ENCODE measurements at regions not wholly inside any gene's neighbourhood (a gene's known extent, or its start where the extent isn't known, plus 50 kb on each side); places are given as distances from the start of the nearest gene placed in this dataset.
"Not testable (repeated sequence)": the region's sequence is repeated elsewhere in the genome, so short reads cannot be mapped to it uniquely, and the experiment has no call there.

- no peak for ATAC-seq (ENCODE audit: insufficient read depth, low read depth)
- Histone ChIP-seq H3K9ac (ENCODE audit: low read depth, low read length) (no peak overlapping the region), H3K27ac (ENCODE audit: low read length) (no peak overlapping the region), H3K4me2 (ENCODE audit: insufficient read depth, low read length) (no peak overlapping the region), H3K27me3 (ENCODE audit: insufficient read depth, low read length, poor library complexity) (no peaks in the 10 kb centered on the region), H3K4me3 (ENCODE audit: low read depth in 1 of 2, low read length in 2 of 2) (no peak overlapping the region), H2AFZ (ENCODE audit: low read depth, low read length) (no peak overlapping the region), H3K36me3 (ENCODE audit: insufficient read depth, low read length) (no peaks in the 10 kb centered on the region), H3K79me2 (ENCODE audit: insufficient read depth, low read length) (no peaks in the 10 kb centered on the region), H3K9me3 (ENCODE audit: insufficient read depth, low read length, severe bottlenecking) (no peaks in the 10 kb centered on the region), H3K4me1 (ENCODE audit: insufficient read depth, low read length) (no peaks in the 10 kb centered on the region), H4K20me1 (ENCODE audit: insufficient read depth, low read length) (no peaks in the 10 kb centered on the region)
- TF ChIP-seq EZH2 (IDR thresholded peaks at IDR 0.05; ENCODE audit: borderline replicate concordance, low read depth, low read length, severe bottlenecking) (no peak), CTCF (IDR thresholded peaks at IDR 0.05; ENCODE audit: borderline replicate concordance, extremely low read depth, low read length, poor library complexity, severe bottlenecking) (no peak)
- DNase-seq, result no peak
These were observed 110.9 kb upstream of the BMPER start for GRCh38 chr7:33794419-33794818.

- H4K20me1 ChIP-seq (ENCODE audit: insufficient read depth, low read length), result no peaks in the 10 kb centered on the region
- H3K4me1 ChIP-seq (ENCODE audit: insufficient read depth, low read length), result no peaks in the 10 kb centered on the region
- H3K9me3 ChIP-seq (ENCODE audit: insufficient read depth, low read length, severe bottlenecking), result no peaks in the 10 kb centered on the region
- H3K27me3 ChIP-seq (ENCODE audit: insufficient read depth, low read length, poor library complexity), result no peaks in the 10 kb centered on the region
- no peak overlapping the region for H2AFZ ChIP-seq (ENCODE audit: low read depth, low read length)
- no peak overlapping the region for H3K4me3 ChIP-seq (ENCODE audit: low read depth in 1 of 2, low read length in 2 of 2)
- ATAC-seq (ENCODE audit: insufficient read depth, low read depth) (no peak), DNase-seq (no peak)
- H3K36me3 ChIP-seq (ENCODE audit: insufficient read depth, low read length), result no peaks in the 10 kb centered on the region
- H3K9ac ChIP-seq (ENCODE audit: low read depth, low read length), result no peak overlapping the region
- H3K27ac ChIP-seq (ENCODE audit: low read length), result no peak overlapping the region
- H3K79me2 ChIP-seq (ENCODE audit: insufficient read depth, low read length), result no peaks in the 10 kb centered on the region
- H3K4me2 ChIP-seq (ENCODE audit: insufficient read depth, low read length), result no peak overlapping the region
- TF ChIP-seq CTCF (IDR thresholded peaks at IDR 0.05; ENCODE audit: borderline replicate concordance, extremely low read depth, low read length, poor library complexity, severe bottlenecking) (no peak), EZH2 (IDR thresholded peaks at IDR 0.05; ENCODE audit: borderline replicate concordance, low read depth, low read length, severe bottlenecking) (no peak)
These were observed 110.4 kb upstream of the BMPER start for GRCh38 chr7:33794959-33795358.

GRCh38 chr7:33796538-33796937, 108.8 kb upstream of the BMPER start:
- DNase-seq (no peak), ATAC-seq (ENCODE audit: insufficient read depth, low read depth) (no peak)
- Histone ChIP-seq H3K4me3 (ENCODE audit: low read depth in 1 of 2, low read length in 2 of 2) (no peak overlapping the region), H2AFZ (ENCODE audit: low read depth, low read length) (no peak overlapping the region), H3K79me2 (ENCODE audit: insufficient read depth, low read length) (no peaks in the 10 kb centered on the region), H3K36me3 (ENCODE audit: insufficient read depth, low read length) (no peaks in the 10 kb centered on the region), H4K20me1 (ENCODE audit: insufficient read depth, low read length) (no peaks in the 10 kb centered on the region), H3K9me3 (ENCODE audit: insufficient read depth, low read length, severe bottlenecking) (no peaks in the 10 kb centered on the region), H3K9ac (ENCODE audit: low read depth, low read length) (no peak overlapping the region), H3K27me3 (ENCODE audit: insufficient read depth, low read length, poor library complexity) (no peaks in the 10 kb centered on the region), H3K4me1 (ENCODE audit: insufficient read depth, low read length) (no peaks in the 10 kb centered on the region), H3K27ac (ENCODE audit: low read length) (no peak overlapping the region), H3K4me2 (ENCODE audit: insufficient read depth, low read length) (no peak overlapping the region)
- TF ChIP-seq CTCF (IDR thresholded peaks at IDR 0.05; ENCODE audit: borderline replicate concordance, extremely low read depth, low read length, poor library complexity, severe bottlenecking) (no peak), EZH2 (IDR thresholded peaks at IDR 0.05; ENCODE audit: borderline replicate concordance, low read depth, low read length, severe bottlenecking) (no peak)

GRCh38 chr7:33797512-33797911, 107.8 kb upstream of the BMPER start:
- ATAC-seq (ENCODE audit: insufficient read depth, low read depth); H3K9me3 ChIP-seq (ENCODE audit: insufficient read depth, low read length, severe bottlenecking); H3K27ac ChIP-seq (ENCODE audit: low read length); H3K27me3 ChIP-seq (ENCODE audit: insufficient read depth, low read length, poor library complexity); H3K36me3 ChIP-seq (ENCODE audit: insufficient read depth, low read length); H3K9ac ChIP-seq (ENCODE audit: low read depth, low read length); H2AFZ ChIP-seq (ENCODE audit: low read depth, low read length); H3K79me2 ChIP-seq (ENCODE audit: insufficient read depth, low read length); H3K4me3 ChIP-seq (ENCODE audit: low read depth in 1 of 2, low read length in 2 of 2); H4K20me1 ChIP-seq (ENCODE audit: insufficient read depth, low read length); H3K4me1 ChIP-seq (ENCODE audit: insufficient read depth, low read length); DNase-seq; H3K4me2 ChIP-seq (ENCODE audit: insufficient read depth, low read length): not testable (repeated sequence)
